Smooth muscle cell (in vitro differentiated cells): ENCODE measurements at regions not wholly inside any gene's neighbourhood (a gene's known extent, or its start where the extent isn't known, plus 50 kb on each side); places are given as distances from the start of the nearest gene placed in this dataset.

Experiments used
- DNase-seq: peaks from one replicate; lab custom pipeline; 2025; ENCODE audit not compliant: unreplicated experiment; lab: John Stamatoyannopoulos, UW
- H2AFZ ChIP-seq: fragments of 200-600 bp; sonication (generic); 2 replicates; pipeline ENCODE4 v1.6.0; 2016; ENCODE audit warnings: antibody characterized with exemption, low read depth, mild to moderate bottlenecking
- H3F3A ChIP-seq: fragments of 200-600 bp; sonication (generic); 2 replicates; pipeline ENCODE4 v1.6.0; 2017; ENCODE audit warnings: antibody characterized with exemption, low read depth
- H3K27ac ChIP-seq: fragments of 200-600 bp; sonication (generic); 2 replicates; pipeline ENCODE4 v1.5.1; 2016; ENCODE audit warnings: low read depth, mild to moderate bottlenecking
- H3K27me3 ChIP-seq: fragments of 200-600 bp; sonication (generic); 2 replicates; pipeline ENCODE4 v1.6.1; 2016; ENCODE audit warnings: low read depth, mild to moderate bottlenecking
- H3K36me3 ChIP-seq: fragments of 200-600 bp; sonication (generic); 2 replicates; pipeline ENCODE4 v1.5.1; 2016; ENCODE audit warnings: low read depth
- H3K4me1 ChIP-seq: fragments of 200-600 bp; sonication (generic); 2 replicates; pipeline ENCODE4 v1.5.1; 2016; ENCODE audit warnings: low read depth
- H3K4me2 ChIP-seq: fragments of 200-600 bp; sonication (generic); 2 replicates; pipeline ENCODE4 v1.6.0; 2016; ENCODE audit warnings: mild to moderate bottlenecking
- H3K4me3 ChIP-seq: fragments of 200-600 bp; sonication (generic); 2 replicates; pipeline ENCODE4 v1.5.1; 2016; ENCODE audit warnings: mild to moderate bottlenecking
- H3K79me2 ChIP-seq: fragments of 200-600 bp; sonication (generic); 2 replicates; pipeline ENCODE4 v1.6.0; 2016; ENCODE audit warnings: low read depth, mild to moderate bottlenecking
- H3K9ac ChIP-seq: fragments of 200-600 bp; sonication (generic); 2 replicates; pipeline ENCODE4 v1.6.0; 2016; ENCODE audit warnings: low read depth
- H3K9me3 ChIP-seq: fragments of 200-600 bp; sonication (generic); replicated peaks from 2 replicates; pipeline ENCODE4 v1.5.1; 2016; ENCODE audit warnings: low read depth
- H4K20me1 ChIP-seq: fragments of 200-600 bp; sonication (generic); 2 replicates; pipeline ENCODE4 v1.6.0; 2016; ENCODE audit warnings: low read depth
- WGBS: methylation state at CpG from one replicate; pipeline ENCODE4 v1.1.7; 2016; ENCODE audit warnings: low lambda C conversion rate; 5-methylcytosine and 5-hydroxymethylcytosine counted together
- TF ChIP-seq, protein P1 (sequence below): fragments of 200-600 bp; sonication (generic); IDR thresholded peaks from 2 replicates; pipeline ENCODE4 v1.5.1; 2017; ENCODE audit warnings: borderline replicate concordance, mild to moderate bottlenecking, antibody characterized with exemption; ENCODE audit not compliant: insufficient read depth, poor library complexity, severe bottlenecking

DNA sequence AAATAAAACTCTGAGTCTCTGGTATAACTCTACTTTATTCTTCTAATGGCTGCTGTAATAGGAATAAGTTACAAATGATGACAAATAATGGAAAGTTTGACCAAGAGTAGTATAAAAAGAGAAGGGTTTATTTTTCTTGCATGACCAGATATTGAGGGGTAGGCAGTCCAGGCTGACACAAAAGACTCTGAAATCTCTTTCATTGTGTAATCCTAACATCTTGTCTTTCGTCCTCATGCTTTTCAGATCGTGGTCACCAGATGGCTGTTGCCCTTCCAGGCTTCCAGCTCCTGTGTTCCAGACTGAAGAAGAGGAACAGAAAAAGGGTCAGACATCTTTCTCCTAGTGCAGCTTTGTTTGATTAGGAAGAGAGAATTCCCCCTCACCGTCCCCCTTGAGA is 176.9 kb upstream of the GK2 start:
- no peaks in the 10 kb centered on the region for H3K9me3 ChIP-seq
- no peaks in the 10 kb centered on the region for H3K4me1 ChIP-seq
- H3K27me3 ChIP-seq, result no peaks in the 10 kb centered on the region
- H3K4me3 ChIP-seq, result no peak overlapping the region
- H3K36me3 ChIP-seq, result no peaks in the 10 kb centered on the region
- H3F3A ChIP-seq, result no peaks in the 10 kb centered on the region
- H2AFZ ChIP-seq, result no peak overlapping the region
- no peaks in the 10 kb centered on the region for H3K79me2 ChIP-seq
- DNase-seq, result no peak
- TF ChIP-seq, protein P1, sequence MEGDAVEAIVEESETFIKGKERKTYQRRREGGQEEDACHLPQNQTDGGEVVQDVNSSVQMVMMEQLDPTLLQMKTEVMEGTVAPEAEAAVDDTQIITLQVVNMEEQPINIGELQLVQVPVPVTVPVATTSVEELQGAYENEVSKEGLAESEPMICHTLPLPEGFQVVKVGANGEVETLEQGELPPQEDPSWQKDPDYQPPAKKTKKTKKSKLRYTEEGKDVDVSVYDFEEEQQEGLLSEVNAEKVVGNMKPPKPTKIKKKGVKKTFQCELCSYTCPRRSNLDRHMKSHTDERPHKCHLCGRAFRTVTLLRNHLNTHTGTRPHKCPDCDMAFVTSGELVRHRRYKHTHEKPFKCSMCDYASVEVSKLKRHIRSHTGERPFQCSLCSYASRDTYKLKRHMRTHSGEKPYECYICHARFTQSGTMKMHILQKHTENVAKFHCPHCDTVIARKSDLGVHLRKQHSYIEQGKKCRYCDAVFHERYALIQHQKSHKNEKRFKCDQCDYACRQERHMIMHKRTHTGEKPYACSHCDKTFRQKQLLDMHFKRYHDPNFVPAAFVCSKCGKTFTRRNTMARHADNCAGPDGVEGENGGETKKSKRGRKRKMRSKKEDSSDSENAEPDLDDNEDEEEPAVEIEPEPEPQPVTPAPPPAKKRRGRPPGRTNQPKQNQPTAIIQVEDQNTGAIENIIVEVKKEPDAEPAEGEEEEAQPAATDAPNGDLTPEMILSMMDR, result no peak
- H4K20me1 ChIP-seq, result no peaks in the 10 kb centered on the region
- WGBS, result 83% methylated on average over 3 of the region's 3 CpGs
- no peak overlapping the region for H3K4me2 ChIP-seq
- no peak overlapping the region for H3K9ac ChIP-seq
- H3K27ac ChIP-seq, result no peak overlapping the region

DNA sequence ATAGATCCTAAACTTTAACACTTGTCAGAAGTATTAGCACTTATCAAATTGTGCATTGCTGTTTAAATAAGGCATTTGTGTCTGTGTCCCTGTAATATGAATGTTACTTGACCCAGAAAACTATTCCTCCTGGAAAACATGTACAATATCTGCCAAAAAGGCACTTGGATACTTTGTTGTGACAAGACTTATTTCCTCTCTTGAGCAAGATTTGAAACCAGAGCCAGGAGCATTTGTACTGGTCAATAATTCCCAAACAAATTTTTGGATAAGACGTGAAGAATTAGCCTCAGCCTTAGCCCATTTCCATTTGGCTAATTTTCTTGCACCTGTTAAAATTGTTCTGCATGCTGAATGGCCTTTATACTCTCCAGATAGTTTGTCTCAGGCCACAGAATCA is 176.3 kb upstream of the GK2 start:
- no peaks in the 10 kb centered on the region for H3K36me3 ChIP-seq
- no peaks in the 10 kb centered on the region for H4K20me1 ChIP-seq
- TF ChIP-seq, protein P1, result no peak
- WGBS, result 88% methylated on average over 1 of the region's 1 CpG
- no peaks in the 10 kb centered on the region for H3K27me3 ChIP-seq
- H3K9ac ChIP-seq, result no peak overlapping the region
- H3F3A ChIP-seq, result no peaks in the 10 kb centered on the region
- no peaks in the 10 kb centered on the region for H3K4me1 ChIP-seq
- H2AFZ ChIP-seq, result no peak overlapping the region
- H3K9me3 ChIP-seq, result no peaks in the 10 kb centered on the region
- no peak for DNase-seq
- H3K79me2 ChIP-seq, result no peaks in the 10 kb centered on the region
- no peak overlapping the region for H3K27ac ChIP-seq
- no peak overlapping the region for H3K4me3 ChIP-seq
- no peak overlapping the region for H3K4me2 ChIP-seq

DNA sequence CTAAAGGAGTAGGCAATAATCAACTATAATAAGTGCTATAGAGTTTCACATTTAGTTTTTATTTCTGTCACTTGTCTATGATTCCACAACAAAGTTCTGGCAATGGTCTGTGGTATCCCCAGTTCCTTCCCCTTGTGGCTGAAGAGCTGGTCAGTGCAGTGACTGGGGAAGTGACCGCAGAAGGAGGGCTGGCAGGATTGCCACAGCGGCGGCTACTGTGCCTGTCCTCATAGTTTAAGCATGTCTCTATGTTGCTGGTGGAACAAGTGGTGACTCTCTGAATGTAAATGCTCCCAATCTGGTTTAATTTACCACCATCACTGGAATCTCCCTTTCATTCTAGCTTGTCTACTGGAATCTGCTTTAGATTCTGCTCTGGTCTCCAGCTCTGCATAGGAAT is 170.6 kb upstream of the GK2 start:
- Histone ChIP-seq H2AFZ (no peak overlapping the region), H3F3A (peaks cover 4% of the 10 kb centered on the region), H3K4me1 (no peaks in the 10 kb centered on the region), H3K79me2 (no peaks in the 10 kb centered on the region), H3K27ac (no peak overlapping the region), H3K36me3 (no peaks in the 10 kb centered on the region), H3K27me3 (no peaks in the 10 kb centered on the region), H4K20me1 (no peaks in the 10 kb centered on the region), H3K4me2 (no peak overlapping the region), H3K4me3 (no peak overlapping the region), H3K9me3 (no peaks in the 10 kb centered on the region), H3K9ac (no peak overlapping the region)
- DNase-seq, result no peak
- 93% methylated on average over 3 of the region's 3 CpGs for WGBS
- TF ChIP-seq, protein P1, result no peak

DNA sequence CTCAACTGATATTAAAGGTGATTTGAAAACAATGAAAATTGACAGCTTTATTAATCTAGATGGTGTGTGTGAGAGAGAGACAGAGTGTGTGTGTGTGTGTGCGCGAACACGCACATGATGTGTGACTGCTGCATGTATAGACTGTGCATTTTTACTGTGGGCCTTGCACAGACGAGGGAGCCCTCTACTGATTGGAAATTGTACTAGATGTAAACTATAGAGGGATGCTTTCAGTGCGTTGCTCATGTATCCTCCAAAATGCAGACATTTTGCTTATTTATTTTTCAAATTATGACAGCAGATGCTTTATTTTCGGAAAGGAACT is 168.4 kb upstream of the GK2 start:
- no peaks in the 10 kb centered on the region for H3K79me2 ChIP-seq
- TF ChIP-seq, protein P1, result peak; percentile 36
- WGBS, result 64% methylated on average over 6 of the region's 6 CpGs

More for the DNA sequence above, 168.4 kb upstream of the GK2 start:
- no peaks in the 10 kb centered on the region for H3K27me3 ChIP-seq
- no peak overlapping the region for H3K4me3 ChIP-seq
- H3F3A ChIP-seq, result peaks cover 4% of the 10 kb centered on the region
- no peak for DNase-seq
- H3K9me3 ChIP-seq, result no peaks in the 10 kb centered on the region
- H3K27ac ChIP-seq, result no peak overlapping the region
- H3K9ac ChIP-seq, result no peak overlapping the region
- H3K4me2 ChIP-seq, result peak overlapping the region; percentile 48
- H3K36me3 ChIP-seq, result no peaks in the 10 kb centered on the region
- no peak overlapping the region for H2AFZ ChIP-seq
- no peaks in the 10 kb centered on the region for H4K20me1 ChIP-seq
- H3K4me1 ChIP-seq, result no peaks in the 10 kb centered on the region
